ENCODE measurements at regions not wholly inside any gene's neighbourhood (a gene's known extent, or its start where the extent isn't known, plus 50 kb on each side); places are given as distances from the start of the nearest gene placed in this dataset.

DNA sequence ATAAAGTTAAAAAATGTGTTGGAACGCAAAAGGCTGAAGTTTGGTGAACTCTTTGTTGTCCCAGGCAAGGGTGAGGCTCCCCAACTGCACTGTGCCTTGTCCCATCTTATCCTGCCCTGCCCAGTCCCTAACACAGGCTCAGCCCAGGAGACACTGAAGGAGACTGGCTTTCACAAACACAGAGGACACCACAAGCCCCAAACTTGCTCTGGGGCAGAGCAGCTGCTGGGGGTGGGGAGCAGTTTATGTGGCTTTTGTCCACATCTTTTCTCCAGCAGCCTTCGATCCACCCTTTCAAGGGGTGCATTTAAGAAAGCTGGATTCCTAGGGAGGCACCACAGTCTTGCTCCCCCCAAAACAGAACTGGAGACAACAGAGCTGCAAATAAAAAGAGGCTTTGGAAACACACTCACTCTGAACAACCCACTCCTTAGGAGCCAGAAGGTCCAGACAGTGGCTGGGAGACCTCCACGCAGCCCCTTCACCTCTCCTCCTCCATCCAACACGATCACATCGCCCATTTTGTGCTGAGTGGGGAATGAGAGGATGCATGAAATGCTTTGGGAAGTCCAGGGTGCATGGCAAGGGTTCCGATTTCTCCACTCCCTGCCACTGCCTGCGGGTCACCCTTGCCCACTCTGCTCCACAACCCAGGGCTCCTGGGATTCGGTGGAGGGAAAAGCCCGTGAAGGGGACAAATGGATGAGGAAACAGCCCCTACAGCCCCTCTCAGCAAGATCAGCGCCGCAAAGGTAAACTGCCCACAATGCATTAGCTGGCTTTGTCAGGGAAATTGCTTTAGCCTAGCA, 260.5 kb upstream of the TLE3 start:
- H3K79me2 ChIP-seq, result no peaks in the 10 kb centered on the region
- no peak overlapping the region for H3K4me3 ChIP-seq
- H3K4me2 ChIP-seq, result no peak overlapping the region
- H3K27ac ChIP-seq, result no peak overlapping the region
- H3K27me3 ChIP-seq, result no peaks in the 10 kb centered on the region
- WGBS (ENCODE audit: low lambda C conversion rate, missing lambda C conversion rate), result 91% methylated on average over 11 of the region's 11 CpGs
- H3K9me2 ChIP-seq (replicated peaks; ENCODE audit: insufficient read depth), result no peaks in the 10 kb centered on the region
- H3K9me3 ChIP-seq (ENCODE audit: low read depth), result no peaks in the 10 kb centered on the region
- no peak overlapping the region for H2AFZ ChIP-seq
- TF ChIP-seq, protein P1, sequence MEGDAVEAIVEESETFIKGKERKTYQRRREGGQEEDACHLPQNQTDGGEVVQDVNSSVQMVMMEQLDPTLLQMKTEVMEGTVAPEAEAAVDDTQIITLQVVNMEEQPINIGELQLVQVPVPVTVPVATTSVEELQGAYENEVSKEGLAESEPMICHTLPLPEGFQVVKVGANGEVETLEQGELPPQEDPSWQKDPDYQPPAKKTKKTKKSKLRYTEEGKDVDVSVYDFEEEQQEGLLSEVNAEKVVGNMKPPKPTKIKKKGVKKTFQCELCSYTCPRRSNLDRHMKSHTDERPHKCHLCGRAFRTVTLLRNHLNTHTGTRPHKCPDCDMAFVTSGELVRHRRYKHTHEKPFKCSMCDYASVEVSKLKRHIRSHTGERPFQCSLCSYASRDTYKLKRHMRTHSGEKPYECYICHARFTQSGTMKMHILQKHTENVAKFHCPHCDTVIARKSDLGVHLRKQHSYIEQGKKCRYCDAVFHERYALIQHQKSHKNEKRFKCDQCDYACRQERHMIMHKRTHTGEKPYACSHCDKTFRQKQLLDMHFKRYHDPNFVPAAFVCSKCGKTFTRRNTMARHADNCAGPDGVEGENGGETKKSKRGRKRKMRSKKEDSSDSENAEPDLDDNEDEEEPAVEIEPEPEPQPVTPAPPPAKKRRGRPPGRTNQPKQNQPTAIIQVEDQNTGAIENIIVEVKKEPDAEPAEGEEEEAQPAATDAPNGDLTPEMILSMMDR (IDR thresholded peaks at IDR 0.05; ENCODE audit: poor library complexity), result no peak
- peaks cover 5% of the 10 kb centered on the region for H3K4me1 ChIP-seq (ENCODE audit: insufficient read depth)
- no peak for DNase-seq (ENCODE audit: low spot score)
- H3K36me3 ChIP-seq (replicated peaks; ENCODE audit: insufficient read depth, low read depth), result no peaks in the 10 kb centered on the region
- no peaks in the 10 kb centered on the region for H4K20me1 ChIP-seq (ENCODE audit: insufficient read depth, poor library complexity, severe bottlenecking)

DNA sequence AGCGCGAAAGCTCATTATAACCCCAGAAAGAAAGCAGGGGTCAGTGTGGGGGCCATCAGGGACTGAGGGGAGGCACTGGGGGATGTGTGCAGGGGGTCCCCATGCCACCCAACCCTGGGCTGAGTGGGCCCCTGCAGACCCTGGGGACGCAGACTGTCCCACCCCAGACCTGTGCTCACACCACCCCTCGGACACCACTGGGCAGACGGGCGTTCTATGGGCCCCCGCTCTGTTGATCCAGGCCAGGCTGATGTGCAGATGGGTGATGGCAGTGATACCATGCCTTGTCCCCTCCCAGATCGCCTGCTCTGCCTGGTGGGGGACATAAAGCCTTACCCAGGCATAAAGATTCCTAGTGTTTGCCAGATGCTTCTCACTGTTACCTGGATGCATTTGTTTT, 259.7 kb upstream of the TLE3 start:
- H3K27me3 ChIP-seq, result no peaks in the 10 kb centered on the region
- no peak overlapping the region for H3K4me3 ChIP-seq
- H3K4me1 ChIP-seq (ENCODE audit: insufficient read depth), result peaks cover 5% of the 10 kb centered on the region
- no peak overlapping the region for H3K27ac ChIP-seq
- no peaks in the 10 kb centered on the region for H4K20me1 ChIP-seq (ENCODE audit: insufficient read depth, poor library complexity, severe bottlenecking)
- no peak for DNase-seq (ENCODE audit: low spot score)
- TF ChIP-seq EZH2 (IDR thresholded peaks at IDR 0.05; ENCODE audit: borderline replicate concordance), result no peak
- TF ChIP-seq, protein P1 (IDR thresholded peaks at IDR 0.05; ENCODE audit: poor library complexity), result no peak
- no peak for TF ChIP-seq EZH2phosphoT487 (IDR thresholded peaks at IDR 0.05; ENCODE audit: low read depth, severe bottlenecking, unreplicated experiment)
- 93% methylated on average over 8 of the region's 8 CpGs for WGBS (ENCODE audit: low lambda C conversion rate, missing lambda C conversion rate)
- H3K9me2 ChIP-seq (replicated peaks; ENCODE audit: insufficient read depth), result no peaks in the 10 kb centered on the region
- no peak overlapping the region for H3K4me2 ChIP-seq
- H3K36me3 ChIP-seq (replicated peaks; ENCODE audit: insufficient read depth, low read depth), result no peaks in the 10 kb centered on the region
- no peaks in the 10 kb centered on the region for H3K9me3 ChIP-seq (ENCODE audit: low read depth)
- H2AFZ ChIP-seq, result no peak overlapping the region
- H3K79me2 ChIP-seq, result no peaks in the 10 kb centered on the region

DNA sequence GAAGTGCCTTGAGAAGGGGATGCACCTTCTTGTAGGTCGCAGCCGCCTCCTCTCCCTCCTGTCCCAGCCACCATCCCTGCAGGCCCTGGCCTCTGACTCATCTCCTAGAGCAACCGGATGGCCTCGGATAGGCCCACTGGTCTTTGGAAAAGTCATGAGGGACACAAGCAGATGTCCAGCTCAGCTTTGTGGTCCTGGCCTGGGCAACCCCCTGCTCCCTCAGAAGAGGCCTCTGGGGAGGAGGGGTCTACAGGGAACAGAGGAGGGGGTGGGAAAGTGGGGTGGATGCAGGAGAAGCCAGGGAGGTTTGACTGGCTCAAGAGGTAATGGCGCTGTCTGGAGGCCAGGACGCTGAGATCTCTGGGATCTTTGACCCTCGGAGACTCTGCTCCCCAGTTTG, 259.2 kb upstream of the TLE3 start:
- no peak overlapping the region for H3K4me2 ChIP-seq
- no peaks in the 10 kb centered on the region for H3K9me2 ChIP-seq (replicated peaks; ENCODE audit: insufficient read depth)
- H3K79me2 ChIP-seq, result no peaks in the 10 kb centered on the region
- no peaks in the 10 kb centered on the region for H3K36me3 ChIP-seq (replicated peaks; ENCODE audit: insufficient read depth, low read depth)
- no peaks in the 10 kb centered on the region for H3K9me3 ChIP-seq (ENCODE audit: low read depth)
- TF ChIP-seq EZH2phosphoT487 (IDR thresholded peaks at IDR 0.05; ENCODE audit: low read depth, severe bottlenecking, unreplicated experiment), result no peak
- no peak for TF ChIP-seq EZH2 (IDR thresholded peaks at IDR 0.05; ENCODE audit: borderline replicate concordance)
- TF ChIP-seq, protein P1 (IDR thresholded peaks at IDR 0.05; ENCODE audit: poor library complexity), result no peak
- 88% methylated on average over 7 of the region's 7 CpGs for WGBS (ENCODE audit: low lambda C conversion rate, missing lambda C conversion rate)
- no peak overlapping the region for H3K4me3 ChIP-seq
- no peak overlapping the region for H2AFZ ChIP-seq
- no peak for DNase-seq (ENCODE audit: low spot score)
- no peaks in the 10 kb centered on the region for H4K20me1 ChIP-seq (ENCODE audit: insufficient read depth, poor library complexity, severe bottlenecking)
- peaks cover 5% of the 10 kb centered on the region for H3K4me1 ChIP-seq (ENCODE audit: insufficient read depth)
- no peak overlapping the region for H3K27ac ChIP-seq
- H3K27me3 ChIP-seq, result no peaks in the 10 kb centered on the region

All from hepatocyte (in vitro differentiated cells).